Thyroid gland (tissue), 4 donors: ENCODE measurements at regions not wholly inside any gene's neighbourhood (a gene's known extent, or its start where the extent isn't known, plus 50 kb on each side); places are given as distances from the start of the nearest gene placed in this dataset.

Experiments used
- DNase-seq, 2 donors: peaks; one replicate each; pipeline ENCODE4 v3.0.0-alpha.2; 2019
- H3K27ac ChIP-seq, 3 donors: fragments of 200-600 bp; sonication (generic); 1 replicate in 2 of 3; 2 replicates in 1 of 3; pipeline ENCODE4 v1.5.1; 2016 to 2019; ENCODE audit warnings: mild to moderate bottlenecking in 1 of 3, moderate library complexity in 1 of 3
- H3K27me3 ChIP-seq: fragments of 200-600 bp; sonication (generic); one replicate; pipeline ENCODE4 v1.5.1; 2019
- H3K36me3 ChIP-seq, 2 donors: fragments of 200-600 bp; sonication (generic); one replicate each; pipeline ENCODE4 v1.5.1; 2016 to 2019
- H3K4me1 ChIP-seq, 2 donors: fragments of 200-600 bp; sonication (generic); one replicate each; pipeline ENCODE4 v1.5.1; 2017 to 2019
- H3K4me3 ChIP-seq, 3 donors: fragments of 200-600 bp; sonication (generic); replicated peaks in 1 of 3; 1 replicate in 2 of 3; 2 replicates in 1 of 3; pipeline ENCODE4 v1.5.1; 2016; ENCODE audit warnings: mild to moderate bottlenecking in 1 of 3
- H3K9me3 ChIP-seq: fragments of 200-600 bp; sonication (generic); one replicate; pipeline ENCODE4 v1.5.1; 2017
- POLR2A ChIP-seq, 2 donors: fragments of 450-650 bp; IDR thresholded peaks; one replicate each; pipeline ENCODE4 v1.6.1; 2017; ENCODE audit warnings: antibody characterized with exemption in 2 of 2, mild to moderate bottlenecking in 2 of 2, moderate library complexity in 1 of 2
- WGBS, 2 donors: methylation state at CpG; one replicate each; pipeline ENCODE4 v1.1.5; 2017; 5-methylcytosine and 5-hydroxymethylcytosine counted together
- intact Hi-C: fragments of 100-400 bp; cut with DNase I; formaldehyde crosslinking; loops from one replicate; pipeline ENCODE4 v1.15.1; 2023
- TF ChIP-seq, protein P1 (sequence below), 6 experiments: fragments of 200-600 bp in 3 of 6; fragments of 450-650 bp in 3 of 6; sonication (generic) in 3 of 6; IDR thresholded peaks; one replicate each; pipeline ENCODE4 v1.5.1; 2016 to 2019; ENCODE audit warnings: antibody characterized with exemption in 6 of 6, mild to moderate bottlenecking in 2 of 6, inconsistent platforms in 1 of 6, moderate library complexity in 1 of 6

- Histone ChIP-seq H3K4me1 (no peaks in the 10 kb centered on the region), H3K27ac (no peak overlapping the region), H3K36me3 (no peaks in the 10 kb centered on the region), H3K9me3 (no peaks in the 10 kb centered on the region), H3K4me3 (no peak overlapping the region), H3K27me3 (no peaks in the 10 kb centered on the region)
- intact Hi-C loops, result no loop called here
- DNase-seq, result no peak
- WGBS, 2 donors, result 75 to 79% methylated on average over 1 of the region's 1 CpG
- no peak for TF ChIP-seq POLR2A (IDR thresholded peaks at IDR 0.05)
- TF ChIP-seq, protein P1, sequence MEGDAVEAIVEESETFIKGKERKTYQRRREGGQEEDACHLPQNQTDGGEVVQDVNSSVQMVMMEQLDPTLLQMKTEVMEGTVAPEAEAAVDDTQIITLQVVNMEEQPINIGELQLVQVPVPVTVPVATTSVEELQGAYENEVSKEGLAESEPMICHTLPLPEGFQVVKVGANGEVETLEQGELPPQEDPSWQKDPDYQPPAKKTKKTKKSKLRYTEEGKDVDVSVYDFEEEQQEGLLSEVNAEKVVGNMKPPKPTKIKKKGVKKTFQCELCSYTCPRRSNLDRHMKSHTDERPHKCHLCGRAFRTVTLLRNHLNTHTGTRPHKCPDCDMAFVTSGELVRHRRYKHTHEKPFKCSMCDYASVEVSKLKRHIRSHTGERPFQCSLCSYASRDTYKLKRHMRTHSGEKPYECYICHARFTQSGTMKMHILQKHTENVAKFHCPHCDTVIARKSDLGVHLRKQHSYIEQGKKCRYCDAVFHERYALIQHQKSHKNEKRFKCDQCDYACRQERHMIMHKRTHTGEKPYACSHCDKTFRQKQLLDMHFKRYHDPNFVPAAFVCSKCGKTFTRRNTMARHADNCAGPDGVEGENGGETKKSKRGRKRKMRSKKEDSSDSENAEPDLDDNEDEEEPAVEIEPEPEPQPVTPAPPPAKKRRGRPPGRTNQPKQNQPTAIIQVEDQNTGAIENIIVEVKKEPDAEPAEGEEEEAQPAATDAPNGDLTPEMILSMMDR (IDR thresholded peaks at IDR 0.05), result no peak
Observed at GRCh38 chr9:71524516-71524915, 243.8 kb downstream of the CEMIP2 start.

DNA sequence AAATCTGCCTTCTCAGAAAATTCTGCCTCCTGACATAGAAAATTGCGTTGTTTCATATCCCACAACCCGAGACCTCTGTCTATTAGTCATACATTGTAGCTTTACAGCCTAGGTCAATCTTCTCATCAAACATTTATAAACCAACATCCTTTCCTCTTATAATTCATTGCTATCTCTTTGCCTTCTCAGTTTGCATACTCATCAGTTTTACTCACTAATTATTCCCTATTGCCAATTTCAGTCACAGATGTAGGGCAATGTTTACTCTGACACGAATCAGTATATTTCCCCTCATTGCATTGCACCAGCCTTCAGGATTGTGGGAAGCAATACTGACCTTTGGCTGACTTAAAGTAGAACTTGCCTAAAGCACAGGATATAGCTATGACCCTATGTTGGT lies 247.2 kb downstream of the CEMIP2 start:
- no peak for DNase-seq

GRCh38 chr9:71519098-71519696 lies 249.1 kb downstream of the CEMIP2 start:
- Histone ChIP-seq H3K27ac (no peak overlapping the region), H3K4me1 (no peaks in the 10 kb centered on the region), H3K9me3 (no peaks in the 10 kb centered on the region), H3K4me3 (no peak overlapping the region), H3K27me3 (no peaks in the 10 kb centered on the region), H3K36me3 (no peaks in the 10 kb centered on the region)
- WGBS, 2 donors, result 29% methylated on average over 1 of the region's 1 CpG
- DNase-seq, result no peak
- TF ChIP-seq, protein P1 (IDR thresholded peaks at IDR 0.05), result no peak
- TF ChIP-seq POLR2A (IDR thresholded peaks at IDR 0.05), result no peak
- intact Hi-C loops, result no loop called here

More for the DNA sequence above, 247.2 kb downstream of the CEMIP2 start:
- TF ChIP-seq POLR2A (IDR thresholded peaks at IDR 0.05), result no peak
- TF ChIP-seq, protein P1 (IDR thresholded peaks at IDR 0.05), result no peak
- Histone ChIP-seq H3K27me3 (no peaks in the 10 kb centered on the region), H3K36me3 (no peaks in the 10 kb centered on the region), H3K4me3 (no peak overlapping the region), H3K9me3 (no peaks in the 10 kb centered on the region), H3K27ac (no peak overlapping the region), H3K4me1 (no peaks in the 10 kb centered on the region)
- intact Hi-C loops, result no loop called here
- 51 to 53% methylated on average over 3 of the region's 3 CpGs for WGBS, 2 donors

- no peak for DNase-seq
- no peaks in the 10 kb centered on the region for H3K36me3 ChIP-seq
- no peak overlapping the region for H3K27ac ChIP-seq
- H3K27me3 ChIP-seq, result no peaks in the 10 kb centered on the region
- TF ChIP-seq POLR2A (IDR thresholded peaks at IDR 0.05), result no peak
- TF ChIP-seq, protein P1 (IDR thresholded peaks at IDR 0.05), result no peak
- no peaks in the 10 kb centered on the region for H3K9me3 ChIP-seq
- no peak overlapping the region for H3K4me3 ChIP-seq
- intact Hi-C loops, result no loop called here
- H3K4me1 ChIP-seq, result no peaks in the 10 kb centered on the region
- 78 to 85% methylated on average over 3 of the region's 3 CpGs for WGBS, 2 donors
Observed at GRCh38 chr9:71518045-71518827, 250.1 kb downstream of the CEMIP2 start.

GRCh38 chr9:71515626-71516025 lies 252.7 kb downstream of the CEMIP2 start:
- intact Hi-C loops, result no loop called here
- 45 to 60% methylated on average over 1 of the region's 1 CpG for WGBS, 2 donors
- H3K4me1 ChIP-seq, result no peaks in the 10 kb centered on the region

More at GRCh38 chr9:71515626-71516025, 252.7 kb downstream of the CEMIP2 start:
- no peaks in the 10 kb centered on the region for H3K9me3 ChIP-seq
- no peak overlapping the region for H3K27ac ChIP-seq
- TF ChIP-seq, protein P1 (IDR thresholded peaks at IDR 0.05), result no peak
- TF ChIP-seq POLR2A (IDR thresholded peaks at IDR 0.05), result no peak
- H3K36me3 ChIP-seq, result no peaks in the 10 kb centered on the region
- H3K4me3 ChIP-seq, result no peak overlapping the region
- H3K27me3 ChIP-seq, result no peaks in the 10 kb centered on the region
- DNase-seq, result no peak
